22Rv1 (cell line): ENCODE measurements at regions not wholly inside any gene's neighbourhood (a gene's known extent, or its start where the extent isn't known, plus 50 kb on each side); places are given as distances from the start of the nearest gene placed in this dataset.

Experiments used
- ZFX ChIP-seq: fragments of 450-650 bp; IDR thresholded peaks from 2 replicates; pipeline ENCODE4 v1.6.1; 2017; ENCODE audit warnings: antibody characterized with exemption, borderline replicate concordance
- TF ChIP-seq, protein P1 (sequence below): fragments of 450-650 bp; IDR thresholded peaks from 2 replicates; pipeline ENCODE4 v1.5.1; 2017; ENCODE audit warnings: mild to moderate bottlenecking

DNA sequence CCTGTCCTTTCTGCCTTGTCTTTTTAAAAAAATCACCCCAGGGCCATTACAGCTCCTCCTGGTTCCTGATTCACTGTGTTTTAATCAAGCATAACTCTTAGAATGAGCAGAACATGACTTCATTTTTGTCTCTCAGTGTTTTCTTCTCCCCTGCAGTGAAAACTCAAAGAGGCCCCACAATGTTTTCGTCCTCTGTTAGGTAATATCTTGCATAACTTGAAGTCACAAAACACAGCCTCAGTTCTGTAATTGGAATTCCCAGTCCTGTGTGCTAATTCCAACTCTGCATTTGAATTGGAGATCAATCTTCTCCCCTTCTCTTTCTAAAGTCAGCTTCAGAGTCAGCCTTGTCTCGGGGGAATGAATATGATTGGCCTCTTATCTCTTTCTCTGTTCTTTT is 186.5 kb upstream of the NAV2 start:
- TF ChIP-seq, protein P1, sequence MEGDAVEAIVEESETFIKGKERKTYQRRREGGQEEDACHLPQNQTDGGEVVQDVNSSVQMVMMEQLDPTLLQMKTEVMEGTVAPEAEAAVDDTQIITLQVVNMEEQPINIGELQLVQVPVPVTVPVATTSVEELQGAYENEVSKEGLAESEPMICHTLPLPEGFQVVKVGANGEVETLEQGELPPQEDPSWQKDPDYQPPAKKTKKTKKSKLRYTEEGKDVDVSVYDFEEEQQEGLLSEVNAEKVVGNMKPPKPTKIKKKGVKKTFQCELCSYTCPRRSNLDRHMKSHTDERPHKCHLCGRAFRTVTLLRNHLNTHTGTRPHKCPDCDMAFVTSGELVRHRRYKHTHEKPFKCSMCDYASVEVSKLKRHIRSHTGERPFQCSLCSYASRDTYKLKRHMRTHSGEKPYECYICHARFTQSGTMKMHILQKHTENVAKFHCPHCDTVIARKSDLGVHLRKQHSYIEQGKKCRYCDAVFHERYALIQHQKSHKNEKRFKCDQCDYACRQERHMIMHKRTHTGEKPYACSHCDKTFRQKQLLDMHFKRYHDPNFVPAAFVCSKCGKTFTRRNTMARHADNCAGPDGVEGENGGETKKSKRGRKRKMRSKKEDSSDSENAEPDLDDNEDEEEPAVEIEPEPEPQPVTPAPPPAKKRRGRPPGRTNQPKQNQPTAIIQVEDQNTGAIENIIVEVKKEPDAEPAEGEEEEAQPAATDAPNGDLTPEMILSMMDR: no peak
- TF ChIP-seq ZFX: no peak
